Medulla oblongata (tissue), 1 donor: ENCODE measurements at regions not wholly inside any gene's neighbourhood (a gene's known extent, or its start where the extent isn't known, plus 50 kb on each side); places are given as distances from the start of the nearest gene placed in this dataset.

Experiments used
- DNase-seq: peaks from one replicate; pipeline ENCODE4 v3.0.0-alpha.2; 2015; ENCODE audit errors: extremely low spot score

GRCh38 chr5:118778941-118779340 lies 209.4 kb downstream of the DTWD2 start:
- DNase-seq = no peak

DNA sequence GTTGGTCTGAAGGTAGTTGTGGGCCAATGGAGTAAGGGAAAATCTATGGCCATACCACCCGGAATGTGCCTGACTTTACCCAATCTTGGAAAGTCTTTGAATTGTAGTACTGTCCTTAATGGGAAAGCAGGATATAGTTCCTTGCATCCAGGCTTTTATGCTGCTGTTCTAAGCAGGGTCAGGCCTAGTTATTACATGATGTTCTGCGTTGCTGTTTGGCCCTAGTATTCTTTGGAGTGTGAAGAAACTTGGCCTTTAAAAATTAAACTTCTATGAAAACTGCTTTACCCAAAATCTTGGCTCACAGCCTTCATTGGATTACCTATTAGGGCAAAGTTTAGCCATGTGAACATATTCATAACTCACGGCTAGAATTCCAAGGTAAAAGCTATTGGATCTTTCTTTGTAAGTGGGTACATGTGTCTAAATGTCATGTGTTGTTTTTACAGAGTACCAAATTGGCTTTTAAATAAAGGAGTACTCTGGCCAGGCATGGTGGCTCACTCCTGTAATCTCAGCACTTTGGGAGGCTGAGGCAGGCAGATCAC lies 211.1 kb downstream of the DTWD2 start:
- DNase-seq = no peak

DNA sequence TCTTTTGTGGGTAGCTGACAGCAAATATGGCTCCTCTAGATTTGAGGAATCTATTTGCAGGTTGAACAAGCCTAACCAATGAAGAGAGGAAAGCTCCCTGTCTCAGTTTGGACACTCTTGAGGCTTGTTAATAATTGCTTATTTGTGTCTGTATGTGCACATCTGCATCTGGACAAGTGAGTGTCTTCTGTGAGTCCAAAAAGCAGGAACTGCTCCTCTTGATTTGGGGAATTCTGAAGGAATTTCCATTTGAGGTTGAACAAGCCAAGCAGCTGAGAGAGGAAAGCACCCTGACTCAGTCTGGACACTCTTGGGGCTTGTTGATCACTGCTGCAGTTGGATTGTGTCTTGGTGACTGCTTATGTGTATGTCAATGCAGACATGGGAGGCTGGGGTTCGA lies 211.6 kb downstream of the DTWD2 start:
- no peak for DNase-seq

DNA sequence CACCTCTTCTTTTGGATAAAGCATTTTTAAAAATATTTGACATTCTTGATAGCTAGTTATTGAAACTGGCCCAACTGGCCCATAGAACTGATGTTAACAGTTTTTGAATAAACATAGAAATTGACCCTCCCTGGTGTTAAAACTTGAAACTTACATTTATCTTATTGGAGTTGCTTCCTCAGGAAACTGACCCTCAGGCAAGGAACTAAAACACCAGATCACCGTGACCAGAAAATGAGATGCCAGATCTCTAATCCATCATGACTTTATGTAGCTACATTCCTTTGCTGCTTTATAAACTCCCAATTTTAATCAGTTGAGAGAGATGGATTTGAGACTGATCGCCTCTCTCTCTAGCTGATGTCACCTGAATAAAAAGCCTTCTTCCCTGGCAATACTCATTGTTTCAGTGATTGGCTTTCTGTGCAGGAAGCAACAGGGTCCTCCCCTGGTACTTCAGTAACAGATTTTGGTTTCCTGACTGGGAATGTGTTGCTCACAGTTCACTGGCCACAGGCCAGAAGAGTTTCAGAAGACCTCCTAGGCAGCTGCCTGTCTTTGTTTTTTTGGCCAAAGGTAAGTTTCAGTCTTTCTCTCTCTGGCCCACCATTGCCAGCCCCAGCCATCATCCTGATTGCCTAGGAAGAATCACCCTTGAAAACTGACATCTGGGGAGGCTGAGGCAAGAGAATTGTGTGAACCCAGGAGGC lies 212.4 kb downstream of the DTWD2 start:
- no peak for DNase-seq

DNA sequence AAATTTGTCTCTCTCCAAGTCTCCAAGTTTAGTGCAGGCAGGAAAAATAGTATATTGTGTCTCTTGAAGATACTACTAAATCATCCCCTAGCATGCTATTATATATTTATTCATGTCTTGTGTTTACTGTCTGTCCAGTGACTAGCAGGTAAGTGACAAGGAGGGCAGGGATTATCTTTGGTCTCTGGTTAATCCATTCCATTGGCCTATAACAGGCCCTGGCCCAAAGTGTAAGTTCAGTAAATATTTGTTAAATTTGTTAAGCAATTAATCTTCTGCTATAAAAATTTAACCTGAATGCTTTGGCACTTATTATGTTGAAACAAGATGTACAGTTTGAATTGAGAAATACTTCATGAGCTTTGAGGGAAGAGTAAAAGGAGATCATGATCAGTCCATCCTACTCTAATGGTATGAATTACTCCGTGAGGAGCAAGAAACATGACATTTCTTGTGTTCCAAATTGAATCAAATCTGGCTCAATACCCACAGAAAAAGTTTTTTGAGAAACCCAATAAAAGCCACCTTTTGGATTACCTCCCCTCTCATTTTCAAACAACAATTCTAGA lies 219.7 kb downstream of the DTWD2 start:
- DNase-seq = no peak

DNA sequence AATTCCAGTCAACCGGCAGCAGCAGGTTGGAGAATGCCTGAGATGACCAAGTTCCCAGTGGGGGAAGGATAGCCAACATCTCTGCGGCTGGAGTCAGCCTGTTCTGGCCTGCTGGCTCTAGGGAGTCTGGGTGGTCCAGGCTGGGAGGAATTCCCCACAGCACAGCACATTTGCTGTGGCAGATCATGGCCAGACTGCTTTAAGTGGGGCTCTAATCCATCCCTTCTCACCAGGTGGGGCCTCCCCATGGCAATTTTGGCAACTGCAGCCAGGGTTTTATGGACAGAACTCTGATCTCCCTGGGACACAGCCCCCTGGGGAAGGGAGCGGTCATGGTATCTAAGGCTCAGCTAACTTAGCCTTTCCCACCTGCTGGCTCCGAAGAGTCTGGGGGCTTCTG lies 226.1 kb downstream of the DTWD2 start:
- no peak for DNase-seq

DNA sequence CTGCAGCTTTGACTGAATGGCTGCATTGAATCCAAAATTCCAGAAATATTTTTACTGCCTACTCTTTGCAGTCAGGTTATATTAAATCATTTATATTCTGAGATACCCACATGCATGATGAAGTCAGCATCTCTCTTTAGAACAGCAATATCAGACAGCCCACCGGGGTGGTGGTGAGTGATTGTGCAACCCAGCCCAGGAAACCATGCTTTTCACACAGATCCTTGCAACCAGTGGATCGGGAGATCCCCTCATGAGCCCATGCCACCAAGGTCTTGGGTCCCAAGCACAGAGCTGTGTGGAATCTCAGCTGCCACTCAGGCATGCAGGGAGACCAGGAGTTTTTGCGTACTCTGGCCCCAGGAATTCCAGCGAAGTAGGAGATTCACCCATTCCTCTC lies 226.5 kb downstream of the DTWD2 start:
- no peak for DNase-seq

DNA sequence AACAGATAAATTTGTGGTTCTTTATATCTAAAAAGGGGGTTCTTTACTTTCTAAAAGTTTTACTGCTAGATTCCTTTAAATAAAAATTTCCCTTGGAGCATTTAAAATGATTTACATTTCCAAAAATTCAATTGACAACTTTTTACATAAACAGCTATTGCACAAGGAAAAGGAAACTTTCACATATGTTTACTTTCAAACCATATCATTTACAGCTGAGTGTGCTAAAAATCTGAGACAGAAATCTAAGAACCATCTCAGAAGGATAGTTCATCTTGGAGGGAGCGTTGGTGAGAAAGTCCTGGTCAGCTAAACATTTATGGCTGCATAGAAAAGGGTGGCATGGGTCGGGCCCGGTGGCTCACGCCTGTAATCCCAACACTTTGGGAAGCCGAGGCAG lies 235.4 kb downstream of the DTWD2 start:
- DNase-seq = no peak

DNA sequence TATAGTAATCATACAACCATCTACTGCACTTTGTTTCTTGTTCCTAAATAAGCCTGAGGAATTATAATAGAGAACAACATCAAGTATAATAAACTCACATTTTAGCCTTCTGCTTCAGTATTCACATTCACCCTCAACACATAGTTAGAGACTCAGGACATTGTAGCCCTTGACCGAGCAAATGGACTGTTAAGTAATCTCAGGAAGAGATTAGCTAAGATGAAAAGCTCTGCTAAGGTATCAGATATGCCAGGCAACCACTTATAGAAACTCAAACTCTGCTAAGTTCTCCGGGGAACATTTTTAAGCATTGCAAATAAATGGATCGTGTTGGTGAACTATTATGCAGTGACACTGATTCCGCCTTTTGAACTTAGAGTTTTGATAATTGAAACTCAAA lies 252.0 kb downstream of the DTWD2 start:
- DNase-seq = no peak

- DNase-seq = no peak
Observed at GRCh38 chr5:118733394-118733793, 255.0 kb downstream of the DTWD2 start.

GRCh38 chr5:118728191-118728590 lies 260.2 kb downstream of the DTWD2 start:
- DNase-seq = no peak

DNA sequence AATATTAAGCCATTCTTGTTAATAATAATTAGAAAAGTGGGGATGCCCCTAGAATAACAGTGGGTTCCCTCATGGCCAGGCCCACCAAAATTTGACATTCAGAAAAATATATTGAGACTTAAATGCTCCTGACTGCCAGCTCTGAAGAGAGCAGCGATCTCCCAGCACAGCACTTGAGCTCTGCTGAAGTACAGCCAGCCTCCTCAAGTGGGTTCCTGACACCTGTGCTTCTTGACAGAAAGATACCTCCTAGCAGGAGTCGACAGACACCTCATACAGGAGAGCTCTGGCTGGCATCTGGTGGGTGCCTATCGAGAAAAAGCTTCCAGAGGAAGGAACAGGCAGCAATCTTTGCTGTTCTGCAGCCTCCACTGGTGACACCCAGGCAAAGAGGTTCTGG lies 261.5 kb downstream of the DTWD2 start:
- no peak for DNase-seq

- no peak for DNase-seq
Observed at GRCh38 chr5:118723021-118723338, 265.4 kb downstream of the DTWD2 start.

GRCh38 chr5:118722122-118723020 lies 266.0 kb downstream of the DTWD2 start:
- DNase-seq = no peak

- DNase-seq = no peak
Observed at GRCh38 chr5:118711727-118712126, 276.6 kb downstream of the DTWD2 start.

DNA sequence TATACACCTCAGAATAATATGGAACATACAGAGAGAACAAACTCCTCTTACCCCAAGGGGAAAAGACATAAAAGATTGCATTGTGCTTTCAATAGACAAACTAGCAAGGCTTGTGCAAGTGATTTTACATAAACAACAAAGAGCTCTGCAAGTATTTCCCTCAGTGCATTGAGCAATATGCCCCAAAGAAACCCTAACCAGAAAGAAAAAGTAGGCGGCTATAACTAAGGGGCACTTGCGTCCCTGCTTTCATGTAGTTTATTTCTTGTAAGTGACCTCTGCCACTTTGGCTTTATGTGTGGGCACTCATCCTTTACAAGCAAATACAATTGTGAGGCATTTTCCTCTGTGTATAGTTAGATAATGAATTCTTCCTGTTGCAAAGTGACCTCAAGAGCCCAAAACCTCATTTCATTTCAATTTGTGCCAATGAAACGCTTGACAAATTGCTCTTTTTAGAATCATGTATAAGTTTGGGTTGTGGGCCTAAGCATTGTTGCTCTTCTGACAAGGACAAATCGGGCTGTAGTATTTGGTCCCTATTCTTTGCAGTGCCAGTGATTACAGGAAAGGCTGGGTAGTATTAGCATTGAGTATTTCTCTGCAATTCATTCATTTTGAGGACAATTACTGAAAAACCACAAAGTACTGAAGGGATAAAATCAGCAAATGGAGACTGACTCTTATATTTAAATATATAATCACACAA lies 282.2 kb downstream of the DTWD2 start:
- no peak for DNase-seq

DNA sequence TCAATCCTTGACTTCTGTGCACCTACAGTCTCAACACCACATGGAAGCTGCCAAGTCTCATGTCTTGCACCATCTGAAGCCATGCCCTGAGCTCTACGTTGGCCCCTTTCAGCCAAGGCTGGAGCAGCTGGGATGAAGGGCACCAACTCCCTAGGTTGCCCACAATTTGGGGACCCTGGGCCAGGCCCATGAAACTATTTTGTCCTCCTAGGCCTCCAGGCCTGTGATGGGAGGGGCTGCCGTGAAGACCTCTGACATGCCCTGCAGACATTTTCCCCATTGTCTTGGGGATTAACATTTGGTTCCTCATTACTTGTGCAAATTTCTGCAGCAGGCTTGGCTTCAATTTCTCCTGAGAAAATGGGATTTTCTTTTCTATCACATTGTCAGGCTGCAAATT lies 285.1 kb downstream of the DTWD2 start:
- no peak for DNase-seq

DNA sequence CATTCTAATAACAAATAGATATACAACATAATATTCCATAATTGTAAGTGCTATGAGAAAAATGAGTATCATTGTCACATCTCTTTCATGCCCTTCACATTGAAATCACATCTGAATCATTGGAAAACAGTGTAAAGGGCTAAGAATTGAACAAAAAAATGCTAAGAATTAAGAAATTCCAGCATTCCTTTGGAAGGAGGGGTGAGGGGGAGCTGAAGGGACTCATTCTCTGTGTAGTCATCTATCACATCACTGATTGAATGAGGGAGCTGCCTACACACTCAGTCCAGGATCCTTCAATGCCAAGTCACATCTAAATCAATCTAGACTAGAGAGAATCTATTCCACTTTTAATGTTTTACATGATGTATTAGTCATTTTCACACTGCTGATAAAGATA lies 286.6 kb downstream of the DTWD2 start:
- DNase-seq = no peak

DNA sequence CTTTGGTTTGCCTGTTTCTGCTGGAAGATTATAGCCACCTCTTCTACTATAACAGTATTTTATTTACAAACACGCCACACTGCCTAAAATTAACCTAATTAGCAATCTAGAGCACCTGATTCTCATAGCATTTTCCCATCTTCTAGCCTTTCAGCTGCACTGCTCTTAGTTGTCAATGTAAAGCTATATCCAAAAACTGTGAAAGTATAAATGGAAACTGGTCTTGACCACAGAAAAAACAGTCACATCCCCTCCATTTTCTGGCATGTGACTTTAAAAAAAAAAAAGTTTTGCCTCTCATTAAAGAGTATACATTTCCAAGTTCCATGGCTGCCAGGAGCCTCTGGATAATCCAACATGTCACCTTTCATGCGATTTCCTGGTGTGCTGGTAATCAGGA lies 287.8 kb downstream of the DTWD2 start:
- no peak for DNase-seq

DNA sequence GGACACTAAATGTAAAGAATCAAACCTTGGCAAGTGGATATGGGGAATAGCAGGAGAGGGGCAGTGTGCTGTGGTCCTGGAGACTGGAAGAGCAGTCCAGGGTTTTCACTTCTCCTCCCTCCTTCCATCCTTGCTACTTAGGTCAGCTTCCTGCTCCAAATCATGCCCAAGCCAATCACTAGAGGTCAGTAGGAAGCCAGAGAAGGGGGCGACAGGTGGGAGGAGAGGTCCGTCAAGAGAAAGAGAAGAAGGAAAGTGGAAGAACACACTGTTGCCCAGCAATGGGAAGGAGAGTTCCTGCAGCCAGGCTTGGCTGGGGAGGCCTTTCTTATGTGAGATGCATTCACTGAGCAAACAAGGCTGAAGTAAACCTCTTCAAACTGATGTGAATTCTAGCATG lies 289.6 kb downstream of the DTWD2 start:
- DNase-seq = no peak

DNA sequence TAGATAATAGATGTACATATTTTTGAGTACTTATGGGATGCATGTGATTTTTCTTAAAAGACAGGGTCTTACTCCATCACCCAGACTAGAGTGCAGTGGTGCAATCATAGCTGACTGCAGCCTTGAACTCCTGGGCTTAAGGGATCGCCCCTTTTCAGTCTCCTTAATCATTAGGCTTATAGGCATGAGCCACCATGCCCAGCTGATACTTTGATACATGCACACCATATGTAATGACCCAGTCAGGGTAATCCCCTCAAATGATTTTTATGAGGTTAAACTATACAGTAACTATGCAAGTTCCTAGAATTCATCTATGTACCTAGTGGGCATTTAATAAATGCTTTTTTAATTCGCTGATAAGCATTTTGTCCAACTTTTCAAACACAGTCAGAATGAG lies 292.3 kb downstream of the DTWD2 start:
- no peak for DNase-seq

DNA sequence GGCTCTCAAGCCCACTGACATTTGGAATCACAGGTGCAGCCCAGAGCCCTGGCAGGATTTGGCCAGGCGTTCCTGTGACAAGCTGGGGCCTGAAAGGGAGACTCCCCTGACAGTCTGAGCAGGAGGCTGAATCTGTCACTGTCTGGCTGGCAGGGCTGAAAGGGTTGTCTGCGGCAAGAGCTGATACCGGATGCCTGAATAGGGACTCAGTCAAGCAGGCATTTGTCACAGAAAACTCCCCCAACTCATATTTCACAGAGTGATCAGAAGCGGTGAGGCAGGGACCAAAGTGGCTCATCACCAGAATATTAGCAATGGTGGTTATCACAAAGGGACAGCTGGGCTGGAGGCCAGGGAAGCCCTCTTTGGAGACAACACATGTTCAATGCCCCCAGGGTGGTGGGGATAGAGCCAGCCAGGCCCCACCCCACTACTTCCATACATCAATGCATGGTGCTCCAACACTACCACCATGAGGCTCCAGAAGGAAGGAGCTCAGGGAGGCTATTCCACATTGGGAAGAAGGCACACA lies 295.5 kb downstream of the DTWD2 start:
- no peak for DNase-seq
